ENCODE measurements at regions not wholly inside any gene's neighbourhood (a gene's known extent, or its start where the extent isn't known, plus 50 kb on each side); places are given as distances from the start of the nearest gene placed in this dataset.

GRCh38 chr4:38603652-38604051 is 60.3 kb upstream of the KLF3 start (continued):
- no peak for TF ChIP-seq CSDE1 (IDR thresholded peaks at IDR 0.05)
- no peak for TF ChIP-seq CBFA2T3 (IDR thresholded peaks at IDR 0.05)
- no peak for TF ChIP-seq PHF20 (IDR thresholded peaks at IDR 0.05; ENCODE audit: partially characterized antibody)
- TF ChIP-seq MYBL2 (IDR thresholded peaks at IDR 0.05; ENCODE audit: low read depth): no peak
- TF ChIP-seq MYBL2 (CRISPR knock-in tag; IDR thresholded peaks at IDR 0.05; ENCODE audit: borderline replicate concordance): no peak
- TF ChIP-seq ZNF280A (IDR thresholded peaks at IDR 0.05; ENCODE audit: low read depth, partially characterized antibody): no peak
- TF ChIP-seq NCOA4 (IDR thresholded peaks at IDR 0.05; ENCODE audit: partially characterized antibody): no peak
- TF ChIP-seq TCFL5 (CRISPR knock-in tag; conservative IDR thresholded peaks at IDR 0.05): no peak
- TF ChIP-seq KLF1 (tag; IDR thresholded peaks at IDR 0.05): no peak

DNA sequence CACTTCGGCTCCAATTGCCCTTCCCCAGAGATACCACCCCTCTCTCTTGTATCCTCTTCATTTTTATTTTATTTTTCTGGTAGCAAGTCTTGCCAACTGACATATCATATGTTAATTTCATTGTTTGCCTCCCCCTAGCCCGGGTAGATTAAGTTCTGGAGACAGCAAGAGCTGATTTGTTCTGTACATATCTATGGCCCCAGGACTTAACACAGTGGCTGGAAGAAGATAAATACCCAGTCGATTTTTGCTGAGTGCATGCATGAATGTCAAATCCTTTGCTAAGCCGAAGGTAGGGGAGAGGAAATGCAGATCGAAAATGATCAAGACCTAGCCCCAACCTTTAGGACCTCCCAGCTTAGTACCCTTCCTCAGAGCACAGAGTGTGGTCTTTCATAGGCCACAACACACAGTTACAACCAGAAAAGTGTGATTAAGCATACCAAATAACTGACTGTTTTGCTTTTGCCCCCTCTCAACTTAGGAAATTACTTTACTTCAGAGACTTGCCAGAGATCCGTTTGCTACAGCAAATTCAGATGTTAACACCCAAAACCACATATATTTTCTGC is 58.7 kb upstream of the KLF3 start:
- Histone ChIP-seq H3K9ac (ENCODE audit: insufficient read depth in 1 of 2, low read depth in 2 of 2, low read length in 2 of 2) (peak overlapping the region; percentile 56 to 77; a peak in 3 of 4 replicates), H2AFZ (ENCODE audit: low read depth, low read length) (peak overlapping the region; percentile 91), H3K27me3 (ENCODE audit: control insufficient read depth in 2 of 2, insufficient read depth in 2 of 2, low read length in 2 of 2) (no peaks in the 10 kb centered on the region), H4K20me1 (replicated peaks; ENCODE audit: control insufficient read depth, insufficient read depth, low read length) (no peaks in the 10 kb centered on the region), H3K4me3 (no peak overlapping the region), H3K79me2 (ENCODE audit: control insufficient read depth, insufficient read depth, low read length) (no peaks in the 10 kb centered on the region), H3K36me3 (ENCODE audit: control insufficient read depth, insufficient read depth, low read length) (no peaks in the 10 kb centered on the region), H3K4me1 (replicated peaks in 1 of 2; ENCODE audit: control insufficient read depth in 2 of 2, insufficient read depth in 2 of 2, low read length in 2 of 2) (peaks cover 26 to 43% of the 10 kb centered on the region in 2 experiments; a peak in 4 of 5 replicates), H3K27ac (ENCODE audit: extremely low read depth, low read depth, low read length) (peak overlapping the region; percentile 67), H3K9me1 (ENCODE audit: control insufficient read depth, insufficient read depth, low read length) (no peaks in the 10 kb centered on the region), H3K9me3 (replicated peaks; ENCODE audit: control insufficient read depth, insufficient read depth, low read depth, low read length) (no peaks in the 10 kb centered on the region), H3K4me2 (ENCODE audit: insufficient read depth, low read length) (peak overlapping the region; percentile 67)
- in situ Hi-C loops (cut with MboI): no loop called here
- DNase-seq (ENCODE audit: extremely low read depth in 1 of 4, low spot score in 3 of 4): peak in 2 of 4 experiments; percentile 35 to 55
- peak; percentile 54 for FAIRE-seq
- ATAC-seq: peak; percentile 61
- ChIA-PET POLR2A (interaction anchor here (1.2 to 1.3 kb wide), 2 partner anchors 11 to 20 kb away, joined by 4 read pairs; no protein-coding TSS in a partner anchor), CTCF (ENCODE audit: low intra/inter-chr PET ratio) (no interaction called here)
- intact Hi-C loops (cut with micrococcal nuclease): loop anchor here (5.0 kb wide), 1 partner anchor 83 kb away; no protein-coding TSS in a partner anchor
- WGBS (ENCODE audit: insufficient coverage, low coverage, missing lambda C conversion rate): 15% methylated on average over 6 of the region's 6 CpGs
- BruUV-seq (replicated peaks): TSS peak; percentile 88
- TF ChIP-seq IRF2 (CRISPR knock-in tag; IDR thresholded peaks at IDR 0.05) (no peak), POLR2H (tag; IDR thresholded peaks at IDR 0.05; ENCODE audit: low read depth) (no peak), STAT5B (CRISPR knock-in tag; IDR thresholded peaks at IDR 0.05) (no peak), NFE2 (IDR thresholded peaks at IDR 0.05; ENCODE audit: low read depth) (peak; percentile 11; the same call in 1 of the 2 replicates), NCOR1 (IDR thresholded peaks at IDR 0.05) (peak; percentile 61), C11orf30 (IDR thresholded peaks at IDR 0.05; ENCODE audit: low read depth) (peak; percentile 20), ARID1B (IDR thresholded peaks at IDR 0.05) (peak; percentile 61), E2F6 (IDR thresholded peaks at IDR 0.05; ENCODE audit: borderline replicate concordance in 1 of 2, extremely low read depth in 1 of 2, insufficient read depth in 1 of 2, insufficient read length in 1 of 2, low read depth in 1 of 2, low read length in 1 of 2, poor library complexity in 1 of 2, severe bottlenecking in 1 of 2) (no peak), MAFK (IDR thresholded peaks at IDR 0.05; ENCODE audit: low read length) (0 out of 2 replicates have a peak, but pooled peaks have one; percentile 18)

Measured in K562 (cell line).